ENCODE measurements at regions not wholly inside any gene's neighbourhood (a gene's known extent, or its start where the extent isn't known, plus 50 kb on each side); places are given as distances from the start of the nearest gene placed in this dataset.

DNA sequence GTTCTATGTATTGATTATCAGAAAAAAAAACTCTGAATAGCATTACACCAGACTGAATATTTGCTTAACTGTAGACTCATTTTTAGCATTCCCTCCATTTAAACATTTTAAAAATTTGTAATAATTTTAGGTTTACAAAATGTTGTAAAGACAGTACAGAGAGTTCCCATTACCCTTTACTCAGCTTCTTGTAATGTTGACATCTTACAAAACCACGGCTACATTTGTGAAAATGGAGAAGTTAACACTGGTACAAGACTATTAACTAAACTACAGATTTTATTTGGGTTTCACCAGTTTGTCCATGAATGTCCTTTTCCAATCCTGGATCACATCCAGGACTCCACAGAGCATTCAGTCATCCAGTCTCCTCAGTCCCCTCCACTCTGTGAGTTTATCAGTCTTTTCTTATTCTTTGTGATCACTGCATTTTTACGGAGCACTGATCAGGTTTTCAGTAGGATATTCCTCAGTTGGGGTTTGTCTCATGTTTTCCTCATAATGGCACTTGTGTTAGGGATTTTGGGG is 130.0 kb upstream of the EEPD1 start:
- no peak for TF ChIP-seq EZH2 (IDR thresholded peaks at IDR 0.05; ENCODE audit: low read length, missing control alignments)
- TF ChIP-seq, protein P1, sequence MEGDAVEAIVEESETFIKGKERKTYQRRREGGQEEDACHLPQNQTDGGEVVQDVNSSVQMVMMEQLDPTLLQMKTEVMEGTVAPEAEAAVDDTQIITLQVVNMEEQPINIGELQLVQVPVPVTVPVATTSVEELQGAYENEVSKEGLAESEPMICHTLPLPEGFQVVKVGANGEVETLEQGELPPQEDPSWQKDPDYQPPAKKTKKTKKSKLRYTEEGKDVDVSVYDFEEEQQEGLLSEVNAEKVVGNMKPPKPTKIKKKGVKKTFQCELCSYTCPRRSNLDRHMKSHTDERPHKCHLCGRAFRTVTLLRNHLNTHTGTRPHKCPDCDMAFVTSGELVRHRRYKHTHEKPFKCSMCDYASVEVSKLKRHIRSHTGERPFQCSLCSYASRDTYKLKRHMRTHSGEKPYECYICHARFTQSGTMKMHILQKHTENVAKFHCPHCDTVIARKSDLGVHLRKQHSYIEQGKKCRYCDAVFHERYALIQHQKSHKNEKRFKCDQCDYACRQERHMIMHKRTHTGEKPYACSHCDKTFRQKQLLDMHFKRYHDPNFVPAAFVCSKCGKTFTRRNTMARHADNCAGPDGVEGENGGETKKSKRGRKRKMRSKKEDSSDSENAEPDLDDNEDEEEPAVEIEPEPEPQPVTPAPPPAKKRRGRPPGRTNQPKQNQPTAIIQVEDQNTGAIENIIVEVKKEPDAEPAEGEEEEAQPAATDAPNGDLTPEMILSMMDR (conservative IDR thresholded peaks at IDR 0.05 in 1 of 2, IDR thresholded peaks at IDR 0.05 in 1 of 2; ENCODE audit: low read depth in 1 of 2, low read length in 2 of 2) = no peak

DNA sequence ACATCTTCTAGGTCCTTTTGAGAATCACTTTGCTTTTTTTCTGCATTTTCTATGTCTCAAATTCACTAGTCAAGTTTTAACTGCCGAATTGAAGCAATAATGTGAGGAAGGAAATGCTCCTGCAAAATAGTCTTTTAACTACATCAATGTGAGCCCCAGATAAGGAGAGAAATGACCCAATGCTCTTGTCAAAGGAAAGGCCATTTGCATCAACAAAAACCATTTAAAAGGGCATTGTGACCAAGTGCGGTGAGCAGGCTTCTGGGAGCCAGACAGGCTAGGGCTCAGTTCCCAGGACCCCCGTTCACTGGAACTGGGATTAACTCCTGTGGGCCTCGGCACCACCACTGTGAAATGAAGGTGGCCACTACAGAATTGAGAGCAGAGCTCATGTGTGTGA is 127.9 kb upstream of the EEPD1 start:
- no peaks in the 10 kb centered on the region for H3K9me3 ChIP-seq (ENCODE audit: control insufficient read depth, insufficient read depth, low read depth, low read length)
- no peak overlapping the region for H3K27ac ChIP-seq (ENCODE audit: insufficient read depth, low read length)
- H3K4me3 ChIP-seq (replicated peaks in 1 of 4; ENCODE audit: control extremely low read depth in 1 of 4, insufficient read depth in 1 of 4, low read depth in 3 of 4, low read length in 4 of 4) = no peak overlapping the region
- TF ChIP-seq, protein P1 (conservative IDR thresholded peaks at IDR 0.05 in 1 of 2, IDR thresholded peaks at IDR 0.05 in 1 of 2; ENCODE audit: low read depth in 1 of 2, low read length in 2 of 2) = no peak
- no peak for TF ChIP-seq EZH2 (IDR thresholded peaks at IDR 0.05; ENCODE audit: low read length, missing control alignments)
- no peak for DNase-seq (ENCODE audit: low read depth in 2 of 2)
- H3K36me3 ChIP-seq (ENCODE audit: control insufficient read depth, insufficient read depth, low read length) = no peaks in the 10 kb centered on the region
- no peak overlapping the region for H2AFZ ChIP-seq (ENCODE audit: low read length)
- H3K9ac ChIP-seq (ENCODE audit: insufficient read depth, low read length) = no peak overlapping the region
- H3K4me1 ChIP-seq (ENCODE audit: control insufficient read depth, extremely low read depth, insufficient read depth, low read length) = no peaks in the 10 kb centered on the region
- H4K20me1 ChIP-seq (ENCODE audit: control insufficient read depth, extremely low read depth, insufficient read depth, low read length) = no peaks in the 10 kb centered on the region
- no peaks in the 10 kb centered on the region for H3K79me2 ChIP-seq (ENCODE audit: control insufficient read depth, insufficient read depth, low read length)
- no peak overlapping the region for H3K4me2 ChIP-seq (ENCODE audit: extremely low read depth, insufficient read depth, low read length)
- peaks cover 3% of the 10 kb centered on the region for H3K27me3 ChIP-seq (ENCODE audit: control insufficient read depth, insufficient read depth, low read length)

More for the DNA sequence above, 130.0 kb upstream of the EEPD1 start:
- no peaks in the 10 kb centered on the region for H3K36me3 ChIP-seq (ENCODE audit: control insufficient read depth, insufficient read depth, low read length)
- no peaks in the 10 kb centered on the region for H4K20me1 ChIP-seq (ENCODE audit: control insufficient read depth, extremely low read depth, insufficient read depth, low read length)
- no peak overlapping the region for H3K4me3 ChIP-seq (replicated peaks in 1 of 4; ENCODE audit: control extremely low read depth in 1 of 4, insufficient read depth in 1 of 4, low read depth in 3 of 4, low read length in 4 of 4)
- H3K4me1 ChIP-seq (ENCODE audit: control insufficient read depth, extremely low read depth, insufficient read depth, low read length) = peaks cover 2% of the 10 kb centered on the region
- no peaks in the 10 kb centered on the region for H3K27me3 ChIP-seq (ENCODE audit: control insufficient read depth, insufficient read depth, low read length)
- H3K9me3 ChIP-seq (ENCODE audit: control insufficient read depth, insufficient read depth, low read depth, low read length) = no peaks in the 10 kb centered on the region
- H3K4me2 ChIP-seq (ENCODE audit: extremely low read depth, insufficient read depth, low read length) = no peak overlapping the region
- DNase-seq (ENCODE audit: low read depth in 2 of 2) = no peak
- H3K79me2 ChIP-seq (ENCODE audit: control insufficient read depth, insufficient read depth, low read length) = no peaks in the 10 kb centered on the region
- no peak overlapping the region for H3K27ac ChIP-seq (ENCODE audit: insufficient read depth, low read length)
- no peak overlapping the region for H2AFZ ChIP-seq (ENCODE audit: low read length)
- no peak overlapping the region for H3K9ac ChIP-seq (ENCODE audit: insufficient read depth, low read length)

DNA sequence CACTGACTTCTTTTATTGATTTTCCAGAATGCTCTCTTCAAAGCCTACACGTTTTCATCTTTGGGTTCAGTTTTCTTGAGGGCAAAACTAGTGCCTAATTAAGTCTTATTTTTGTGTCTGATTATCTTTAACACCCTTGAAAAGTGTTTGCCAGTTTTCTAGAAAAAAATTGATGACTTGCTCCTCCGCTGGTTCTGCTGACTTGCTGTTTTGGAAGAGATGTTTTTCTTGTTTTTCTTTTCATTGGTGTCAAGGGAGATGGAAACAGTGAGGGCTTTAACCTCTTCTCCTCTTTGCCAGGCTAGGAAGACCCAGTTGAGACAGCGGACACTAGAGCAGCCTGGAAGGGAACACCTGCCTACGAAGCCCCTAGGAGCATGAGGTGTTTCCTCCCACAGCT is 123.7 kb upstream of the EEPD1 start:
- TF ChIP-seq EZH2 (IDR thresholded peaks at IDR 0.05; ENCODE audit: low read length, missing control alignments) = no peak
- TF ChIP-seq, protein P1 (conservative IDR thresholded peaks at IDR 0.05 in 1 of 2, IDR thresholded peaks at IDR 0.05 in 1 of 2; ENCODE audit: low read depth in 1 of 2, low read length in 2 of 2) = no peak
- H3K4me3 ChIP-seq (replicated peaks in 1 of 4; ENCODE audit: control extremely low read depth in 1 of 4, insufficient read depth in 1 of 4, low read depth in 3 of 4, low read length in 4 of 4) = no peak overlapping the region
- H3K27ac ChIP-seq (ENCODE audit: insufficient read depth, low read length) = no peak overlapping the region
- no peak overlapping the region for H3K4me2 ChIP-seq (ENCODE audit: extremely low read depth, insufficient read depth, low read length)
- peaks cover 5% of the 10 kb centered on the region for H3K27me3 ChIP-seq (ENCODE audit: control insufficient read depth, insufficient read depth, low read length)
- no peak for DNase-seq (ENCODE audit: low read depth in 2 of 2)
- no peaks in the 10 kb centered on the region for H3K9me3 ChIP-seq (ENCODE audit: control insufficient read depth, insufficient read depth, low read depth, low read length)
- H3K36me3 ChIP-seq (ENCODE audit: control insufficient read depth, insufficient read depth, low read length) = no peaks in the 10 kb centered on the region
- no peaks in the 10 kb centered on the region for H3K4me1 ChIP-seq (ENCODE audit: control insufficient read depth, extremely low read depth, insufficient read depth, low read length)
- H3K9ac ChIP-seq (ENCODE audit: insufficient read depth, low read length) = no peak overlapping the region
- H3K79me2 ChIP-seq (ENCODE audit: control insufficient read depth, insufficient read depth, low read length) = no peaks in the 10 kb centered on the region
- no peak overlapping the region for H2AFZ ChIP-seq (ENCODE audit: low read length)
- H4K20me1 ChIP-seq (ENCODE audit: control insufficient read depth, extremely low read depth, insufficient read depth, low read length) = no peaks in the 10 kb centered on the region
